ENCODE measurements at regions not wholly inside any gene's neighbourhood (a gene's known extent, or its start where the extent isn't known, plus 50 kb on each side); places are given as distances from the start of the nearest gene placed in this dataset.

- TF ChIP-seq CTCF (IDR thresholded peaks at IDR 0.05) (no peak), POLR2A (IDR thresholded peaks at IDR 0.05) (no peak)
These were observed 239.8 kb downstream of the LMX1A start for GRCh38 chr1:165116732-165117131.

All from heart left ventricle (tissue), 13 donors.